ENCODE measurements at regions not wholly inside any gene's neighbourhood (a gene's known extent, or its start where the extent isn't known, plus 50 kb on each side); places are given as distances from the start of the nearest gene placed in this dataset.
"Not testable (repeated sequence)": the region's sequence is repeated elsewhere in the genome, so short reads cannot be mapped to it uniquely, and the experiment has no call there.

GRCh38 chr22:49404576-49405241 lies 423.0 kb downstream of the BRD1 start:
- no peak for DNase-seq

- no peak for DNase-seq
Measured at GRCh38 chr22:49404020-49404419, 423.7 kb downstream of the BRD1 start.

DNA sequence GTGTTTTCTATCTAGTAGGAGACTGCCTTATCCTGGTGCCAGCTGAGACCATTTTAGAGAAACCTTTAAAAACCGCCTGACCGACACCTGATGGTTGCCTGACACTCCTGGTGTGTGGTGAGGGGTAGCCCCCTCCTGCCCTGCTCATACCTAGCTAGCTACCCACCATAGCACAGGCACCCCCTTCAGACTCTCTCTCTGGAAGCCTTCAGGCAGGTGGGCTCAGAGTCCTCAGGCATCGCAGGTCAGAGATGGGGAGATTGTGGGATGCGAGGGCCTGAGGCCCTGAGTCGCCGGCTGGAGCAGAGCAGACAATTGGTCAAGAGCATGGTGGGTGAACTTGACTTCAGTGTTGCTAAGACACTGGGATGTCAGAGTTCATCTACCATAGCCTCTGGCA lies 424.6 kb downstream of the BRD1 start:
- no peak for DNase-seq

DNA sequence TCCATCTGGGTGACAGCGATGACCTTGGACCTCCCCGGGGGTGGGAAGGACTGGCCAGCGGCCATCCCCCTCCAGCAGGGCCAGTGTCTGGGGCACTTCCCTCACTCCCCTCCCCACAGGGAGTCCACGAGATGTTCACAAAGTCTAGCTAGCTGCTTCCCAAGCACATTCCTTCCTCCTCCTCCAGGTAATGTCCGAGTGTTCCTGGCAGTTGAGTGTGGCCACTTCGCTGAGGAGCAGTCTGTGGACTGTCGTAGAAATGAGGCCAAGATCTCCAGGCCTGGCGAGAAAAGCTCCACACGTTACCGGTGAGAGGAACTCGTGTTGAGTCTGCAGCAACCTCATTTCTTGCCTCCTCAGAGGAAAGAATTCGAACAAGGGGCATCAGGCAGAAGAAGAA lies 425.5 kb downstream of the BRD1 start:
- no peak for DNase-seq

DNA sequence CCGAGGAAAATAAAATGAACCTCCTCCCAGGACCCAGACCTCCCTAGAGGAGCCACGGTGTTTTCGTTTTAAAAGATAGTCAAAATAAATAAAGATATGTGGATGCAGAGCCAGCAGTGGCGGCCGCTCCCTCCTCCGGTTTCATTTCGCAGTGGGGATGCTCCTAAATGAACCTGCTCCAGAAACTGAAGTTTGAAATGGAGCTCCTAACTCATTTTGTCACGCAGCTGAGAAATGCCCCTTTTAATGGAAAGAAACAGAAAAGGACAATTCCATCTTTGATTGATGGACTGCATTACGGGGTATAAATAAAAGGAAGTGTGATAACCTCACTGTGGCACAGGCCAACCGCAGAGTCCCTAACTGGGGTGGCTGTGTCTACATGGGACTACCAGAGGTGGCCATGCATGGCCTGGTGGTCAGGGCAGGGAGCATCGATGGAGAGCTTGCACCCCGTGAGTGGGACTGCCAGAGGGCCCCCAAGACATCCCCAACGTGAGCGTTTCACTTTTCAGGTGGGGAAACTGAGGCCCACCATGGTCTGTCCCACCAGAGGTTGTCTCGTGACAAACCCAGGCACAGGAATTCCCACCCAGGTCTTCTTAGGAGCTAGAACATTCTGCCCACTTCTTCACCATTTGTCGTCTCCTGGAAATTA lies 426.6 kb downstream of the BRD1 start:
- no peak for DNase-seq

- DNase-seq: no peak
Measured at GRCh38 chr22:49400136-49400940, 427.3 kb downstream of the BRD1 start.

- DNase-seq: no peak
Measured at GRCh38 chr22:49398646-49399045, 429.0 kb downstream of the BRD1 start.

DNA sequence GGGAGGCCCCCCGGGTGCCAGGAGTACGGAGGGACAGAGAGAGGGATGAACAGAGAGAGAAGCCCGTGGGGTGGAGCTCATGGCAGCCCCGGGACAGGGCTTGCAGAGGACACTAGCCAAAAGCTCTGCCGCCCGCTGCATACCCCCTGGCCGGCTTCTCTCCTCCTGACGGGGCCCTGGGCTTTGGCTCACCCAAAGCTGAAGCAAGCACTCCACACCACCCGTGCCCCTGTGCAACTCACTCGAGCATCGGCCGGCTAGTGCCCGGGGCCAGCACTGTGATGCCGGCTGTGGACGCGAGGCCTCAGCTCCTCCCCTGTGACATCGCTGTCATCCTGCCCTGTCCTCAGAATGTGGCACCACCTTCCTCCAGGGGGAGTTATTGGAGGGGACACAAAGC lies 429.6 kb downstream of the BRD1 start:
- DNase-seq: no peak

GRCh38 chr22:49396817-49397216 lies 430.9 kb downstream of the BRD1 start:
- DNase-seq: no peak

DNA sequence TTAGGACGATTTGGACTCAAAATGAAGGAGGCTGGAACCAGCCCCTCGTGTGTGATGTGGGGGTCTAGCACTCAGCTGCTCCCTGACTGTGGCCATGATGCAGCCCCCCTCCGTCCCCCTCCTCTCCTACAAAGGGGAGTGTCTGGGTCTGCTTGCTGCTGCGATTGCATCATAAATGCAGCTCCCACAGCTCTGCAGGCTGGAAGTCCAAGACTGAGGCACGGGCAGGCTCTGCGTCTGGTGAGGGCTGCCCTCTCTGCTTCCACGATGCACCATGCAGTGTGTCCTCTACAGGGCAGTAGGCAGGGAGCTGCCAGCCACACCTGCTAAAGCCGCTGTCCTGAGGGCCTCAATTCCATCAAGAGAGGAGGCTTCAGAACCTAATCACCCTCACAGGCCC lies 432.1 kb downstream of the BRD1 start:
- no peak for DNase-seq

DNA sequence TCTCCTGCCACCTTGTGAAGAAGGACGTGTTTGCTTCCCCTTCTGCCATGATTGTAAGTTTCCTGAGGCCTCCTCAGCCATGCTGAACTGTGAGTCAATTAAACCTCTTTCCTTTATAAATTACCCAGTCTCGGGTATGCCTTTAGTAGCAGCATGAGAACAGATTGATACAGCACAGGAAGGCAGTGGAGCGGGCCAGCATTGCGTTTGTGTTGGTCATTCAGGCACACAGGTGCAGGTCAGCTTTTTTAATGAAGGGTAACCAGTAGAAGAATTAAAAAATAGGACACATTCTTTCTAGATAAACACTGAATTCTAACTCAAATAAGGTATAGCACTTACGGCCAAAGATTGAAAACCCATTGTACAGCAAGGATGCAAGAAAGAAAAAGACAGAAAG lies 432.6 kb downstream of the BRD1 start:
- DNase-seq: not testable (repeated sequence)

DNA sequence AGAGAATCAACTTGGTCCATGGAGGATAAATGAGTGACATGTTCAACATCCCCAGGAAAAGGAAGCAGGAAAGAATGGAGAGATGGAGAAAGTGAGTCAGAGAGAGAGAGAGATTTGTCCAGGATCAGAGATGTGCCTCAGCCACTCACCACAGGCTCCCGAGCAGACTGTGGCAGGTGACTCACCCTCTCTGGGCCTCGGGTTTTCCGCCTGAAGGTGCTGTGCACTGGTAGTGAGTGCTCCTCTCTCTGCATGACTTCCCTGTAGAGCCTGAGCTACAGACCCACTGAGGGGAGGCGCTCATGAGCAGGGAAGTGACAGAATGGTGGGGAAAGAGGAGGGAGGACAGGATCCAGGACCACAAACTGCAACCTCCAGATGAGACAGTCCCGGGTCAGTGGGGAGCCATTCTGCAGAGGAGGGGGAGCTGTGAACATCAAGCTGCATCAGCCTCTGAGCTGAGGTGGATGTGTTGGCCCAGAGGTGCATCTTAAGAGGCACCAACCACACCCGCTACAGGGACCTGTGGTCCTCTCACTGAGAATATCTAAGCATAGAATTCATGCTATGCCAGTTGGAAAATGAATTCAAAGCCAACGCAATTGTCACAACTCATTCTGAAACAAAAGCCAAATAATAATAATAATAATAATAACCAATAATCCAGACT lies 433.4 kb downstream of the BRD1 start:
- DNase-seq: no peak

GRCh38 chr22:49393526-49393925 lies 434.1 kb downstream of the BRD1 start:
- DNase-seq: no peak

DNA sequence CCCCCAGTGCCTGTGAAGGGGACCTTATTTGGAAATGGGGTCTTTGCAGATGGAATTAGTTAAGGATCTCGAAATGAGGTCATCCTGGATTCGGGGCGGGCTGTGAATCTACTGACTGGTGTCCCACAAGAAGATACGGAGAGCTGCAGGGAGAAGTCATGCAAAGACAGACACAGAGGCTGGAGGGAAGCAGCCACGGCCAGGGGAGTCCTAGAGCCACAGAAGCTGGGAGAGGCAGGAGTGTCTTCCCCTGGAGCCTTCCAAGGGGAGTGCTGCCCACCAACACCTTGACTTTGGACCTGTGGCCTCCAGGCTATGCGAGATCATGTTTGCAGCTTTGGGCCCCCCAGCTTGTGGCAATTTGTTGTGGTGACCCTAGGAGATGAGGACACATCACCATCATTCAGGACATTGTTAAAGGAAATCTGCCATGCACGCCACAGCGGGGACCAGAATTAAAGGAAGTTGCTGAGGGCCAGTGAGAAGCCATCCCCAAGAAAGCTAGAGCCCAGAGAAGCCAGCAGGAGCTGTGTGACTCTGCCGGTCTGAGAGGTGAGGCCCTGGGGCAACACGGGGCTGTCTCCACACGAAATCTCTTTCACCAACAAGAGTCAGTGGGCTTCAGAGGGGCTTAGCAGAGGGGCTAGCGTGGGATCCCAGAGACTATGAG lies 434.7 kb downstream of the BRD1 start:
- DNase-seq: no peak

- DNase-seq: no peak
Measured at GRCh38 chr22:49392247-49392646, 435.4 kb downstream of the BRD1 start.

GRCh38 chr22:49391436-49391835 lies 436.2 kb downstream of the BRD1 start:
- no peak for DNase-seq

DNA sequence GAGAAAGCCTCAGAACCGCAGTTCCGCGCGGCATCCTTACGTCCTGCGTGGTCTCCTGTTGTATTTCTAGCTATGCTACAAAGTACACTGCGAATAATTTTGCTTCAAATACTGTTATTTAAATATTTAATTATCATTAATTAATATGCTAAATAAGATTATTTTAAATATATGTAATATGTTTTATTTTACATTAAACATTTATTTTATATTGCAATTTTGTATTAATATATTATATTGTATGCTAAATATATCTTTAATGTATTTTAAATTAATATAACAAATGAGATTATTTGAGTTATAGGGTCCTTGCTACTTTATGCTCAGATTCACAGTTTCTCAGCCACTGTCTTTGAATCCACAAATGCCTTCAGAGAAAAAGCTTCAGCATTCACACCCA lies 436.7 kb downstream of the BRD1 start:
- DNase-seq: no peak

DNA sequence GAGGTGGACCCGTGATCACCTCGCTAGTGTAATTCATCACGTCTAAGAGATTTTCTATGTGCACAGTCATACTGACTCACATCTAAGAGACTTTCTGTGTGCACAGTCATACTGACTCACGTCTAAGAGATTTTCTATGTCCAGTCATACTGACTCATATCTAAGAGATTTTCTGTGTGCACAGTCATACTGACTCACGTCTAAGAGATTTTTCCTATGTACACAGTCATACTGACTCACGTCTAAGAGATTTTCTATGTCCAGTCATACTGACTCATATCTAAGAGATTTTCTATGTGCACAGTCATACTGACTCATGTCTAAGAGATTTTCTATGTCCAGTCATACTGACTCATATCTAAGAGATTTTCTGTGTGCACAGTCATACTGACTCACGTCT lies 443.8 kb downstream of the BRD1 start:
- not testable (repeated sequence) for DNase-seq

DNA sequence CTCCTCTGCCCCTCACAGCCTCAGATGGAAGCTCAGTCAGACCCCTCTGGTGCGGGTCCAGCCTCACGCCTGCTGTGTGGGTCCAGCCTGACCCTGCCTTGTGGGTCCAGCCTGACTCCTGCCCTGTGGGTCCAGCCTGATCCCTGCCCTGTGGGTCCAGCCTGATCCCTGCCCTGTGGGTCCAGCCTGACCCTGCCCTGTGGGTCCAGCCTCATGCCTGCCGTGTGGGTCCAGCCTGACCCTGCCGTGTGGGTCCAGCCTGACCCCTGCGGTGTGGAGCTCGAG lies 445.3 kb downstream of the BRD1 start:
- DNase-seq: no peak

- DNase-seq: no peak
Measured at GRCh38 chr22:49381595-49382450, 445.9 kb downstream of the BRD1 start.

DNA sequence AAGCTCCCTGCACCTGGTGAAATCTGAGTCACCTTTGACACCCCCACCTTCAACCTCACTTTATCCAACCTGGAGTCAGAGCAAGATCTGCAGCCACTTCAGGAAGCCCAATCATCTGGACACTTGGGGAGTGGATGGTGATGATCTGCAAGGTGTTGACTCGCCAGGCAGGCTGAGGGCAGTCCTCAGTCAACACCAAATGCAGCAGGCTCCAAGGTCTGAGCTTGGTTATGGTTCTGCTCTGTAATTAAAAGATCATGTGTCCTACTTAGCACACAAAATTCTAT lies 446.9 kb downstream of the BRD1 start:
- DNase-seq: no peak

DNA sequence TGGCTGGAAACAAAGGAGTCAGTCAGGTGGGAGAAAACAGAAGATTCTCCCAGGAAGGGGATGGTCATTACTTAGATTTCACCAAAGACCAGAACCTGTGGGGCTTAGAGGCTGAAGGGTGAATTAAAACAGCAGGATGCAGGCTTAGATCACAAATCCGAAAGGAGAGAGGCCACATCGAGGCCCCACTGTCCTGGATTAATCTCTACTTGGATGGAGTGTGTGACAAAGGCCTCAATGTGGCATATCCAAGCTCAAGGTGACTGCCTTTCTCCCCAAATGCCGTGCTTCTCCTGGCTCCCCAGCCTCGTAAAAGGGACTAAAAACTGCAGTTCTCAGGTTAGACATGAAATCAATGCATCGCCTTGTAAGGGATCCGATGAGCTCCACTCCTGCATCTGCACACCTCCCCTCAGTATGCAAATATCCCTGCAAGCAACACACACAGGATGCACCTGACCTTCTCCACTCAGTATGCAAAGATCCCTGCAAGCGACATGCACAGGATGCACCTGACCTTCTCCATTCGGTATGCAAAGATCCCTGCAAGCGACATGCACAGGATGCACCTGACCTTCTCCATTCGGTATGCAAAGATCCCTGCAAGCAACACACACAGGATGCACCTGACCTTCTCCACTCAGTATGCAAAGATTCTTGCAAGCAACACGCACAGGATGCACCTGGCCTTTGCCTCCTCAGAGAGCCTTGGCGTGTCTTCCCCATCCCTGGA lies 447.4 kb downstream of the BRD1 start:
- DNase-seq: no peak

All from inflammatory macrophage treated with lipopolysaccharide for 1 hour (primary cell).